Gastrocnemius medialis (tissue), 4 donors: ENCODE measurements at regions not wholly inside any gene's neighbourhood (a gene's known extent, or its start where the extent isn't known, plus 50 kb on each side); places are given as distances from the start of the nearest gene placed in this dataset.

Experiments used
- ATAC-seq, 2 donors: fragments of 150-250 bp; one replicate each; pipeline ENCODE4 v1.9.1; 2016
- DNase-seq, 2 donors: peaks; one replicate each; pipeline ENCODE4 v3.0.0-alpha.2; 2019
- H3K27ac ChIP-seq, 4 donors: fragments of 200-600 bp; sonication (generic); 1 replicate in 1 of 4; 2 replicates in 3 of 4; pipeline ENCODE4 v1.5.1; 2016 to 2018; ENCODE audit warnings: mild to moderate bottlenecking in 2 of 4, moderate library complexity in 1 of 4
- H3K27me3 ChIP-seq, 3 donors: fragments of 200-600 bp; sonication (generic) in 2 of 3; 1 replicate in 1 of 3; 2 replicates in 2 of 3; pipeline versions ENCODE4 v1.5.1 to v1.6.0; 2016 to 2019; ENCODE audit warnings: mild to moderate bottlenecking in 1 of 3, moderate library complexity in 1 of 3
- H3K36me3 ChIP-seq, 2 donors: fragments of 200-600 bp; sonication (generic) in 1 of 2; one replicate each; pipeline ENCODE4 v1.5.1; 2017 to 2018
- H3K4me1 ChIP-seq, 2 donors: fragments of 200-600 bp; sonication (generic) in 1 of 2; one replicate each; pipeline ENCODE4 v1.5.1; 2016 to 2017; ENCODE audit warnings: mild to moderate bottlenecking in 2 of 2
- H3K4me3 ChIP-seq, 4 donors: fragments of 200-600 bp; sonication (generic) in 3 of 4; 1 replicate in 1 of 4; 2 replicates in 3 of 4; pipeline ENCODE4 v1.5.1; 2016 to 2019; ENCODE audit warnings: mild to moderate bottlenecking in 2 of 4
- H3K9me3 ChIP-seq, 3 donors: fragments of 200-600 bp; sonication (generic) in 2 of 3; 1 replicate in 1 of 3; 2 replicates in 2 of 3; pipeline ENCODE4 v1.5.1; 2016 to 2019
- CTCF ChIP-seq, 5 experiments: fragments of 450-650 bp in 3 of 5; fragments of 200-600 bp in 2 of 5; sonication (generic) in 2 of 5; IDR thresholded peaks in 4 of 5; conservative IDR thresholded peaks in 1 of 5; 1 replicate in 4 of 5; 2 replicates in 1 of 5; pipeline ENCODE4 v1.5.1; 2016 to 2019; ENCODE audit warnings: antibody characterized with exemption in 5 of 5, mild to moderate bottlenecking in 3 of 5, moderate library complexity in 3 of 5
- POLR2A ChIP-seq, 2 donors: fragments of 450-650 bp; IDR thresholded peaks; one replicate each; pipeline ENCODE4 v1.6.1; 2017; ENCODE audit warnings: antibody characterized with exemption in 2 of 2, mild to moderate bottlenecking in 2 of 2, moderate library complexity in 2 of 2
- in situ Hi-C, 4 donors: fragments of 200-750 bp; cut with MboI; loops; one replicate each; pipeline versions ENCODE4 v1.15.0 to v1.8.0; 2017; ENCODE audit warnings: low sequenced_read_pairs in 4 of 4
- intact Hi-C: fragments of 100-400 bp; cut with DNase I; formaldehyde crosslinking; loops from one replicate; pipeline ENCODE4 v1.15.1; 2023; ENCODE audit warnings: low total_unique reads

- in situ Hi-C loops: no loop called here
- intact Hi-C loops: no loop called here
- DNase-seq: no peak
- Histone ChIP-seq H3K27ac (no peak overlapping the region), H3K4me1 (no peaks in the 10 kb centered on the region), H3K9me3 (no peaks in the 10 kb centered on the region), H3K27me3 (no peaks in the 10 kb centered on the region), H3K4me3 (no peak overlapping the region), H3K36me3 (no peaks in the 10 kb centered on the region)
- TF ChIP-seq CTCF (IDR thresholded peaks at IDR 0.05 in 4 of 5, conservative IDR thresholded peaks at IDR 0.05 in 1 of 5): no peak
- no peak for TF ChIP-seq POLR2A (IDR thresholded peaks at IDR 0.05)
- no peak for ATAC-seq
Observed at GRCh38 chr13:53460796-53461195, 432.2 kb downstream of the OLFM4 start.

- no peak for ATAC-seq
- Histone ChIP-seq H3K27ac (no peak overlapping the region), H3K9me3 (no peaks in the 10 kb centered on the region), H3K36me3 (no peaks in the 10 kb centered on the region), H3K4me1 (no peaks in the 10 kb centered on the region), H3K4me3 (no peak overlapping the region), H3K27me3 (no peaks in the 10 kb centered on the region)
- no peak for DNase-seq
- in situ Hi-C loops: no loop called here
- TF ChIP-seq POLR2A (IDR thresholded peaks at IDR 0.05) (no peak), CTCF (IDR thresholded peaks at IDR 0.05 in 4 of 5, conservative IDR thresholded peaks at IDR 0.05 in 1 of 5) (no peak)
- intact Hi-C loops: no loop called here
Observed at GRCh38 chr13:53463106-53463505, 434.5 kb downstream of the OLFM4 start.

- no peak overlapping the region for H3K4me3 ChIP-seq
- no peak overlapping the region for H3K27ac ChIP-seq
- in situ Hi-C loops: no loop called here
- H3K4me1 ChIP-seq: no peaks in the 10 kb centered on the region
- intact Hi-C loops: no loop called here
- TF ChIP-seq CTCF (IDR thresholded peaks at IDR 0.05 in 4 of 5, conservative IDR thresholded peaks at IDR 0.05 in 1 of 5): no peak
- no peak for TF ChIP-seq POLR2A (IDR thresholded peaks at IDR 0.05)
- no peaks in the 10 kb centered on the region for H3K36me3 ChIP-seq
- no peaks in the 10 kb centered on the region for H3K27me3 ChIP-seq
- H3K9me3 ChIP-seq: no peaks in the 10 kb centered on the region
- no peak for DNase-seq
- no peak for ATAC-seq
Observed at GRCh38 chr13:53466576-53466975, 438.0 kb downstream of the OLFM4 start.

GRCh38 chr13:53473397-53473796 lies 444.8 kb downstream of the OLFM4 start:
- ATAC-seq (no peak), DNase-seq (no peak)
- Histone ChIP-seq H3K4me3 (no peak overlapping the region), H3K27ac (no peak overlapping the region), H3K4me1 (no peaks in the 10 kb centered on the region), H3K27me3 (no peaks in the 10 kb centered on the region), H3K36me3 (no peaks in the 10 kb centered on the region), H3K9me3 (no peaks in the 10 kb centered on the region)
- in situ Hi-C loops (no loop called here), intact Hi-C loops (no loop called here)
- no peak for TF ChIP-seq POLR2A (IDR thresholded peaks at IDR 0.05)
- TF ChIP-seq CTCF (IDR thresholded peaks at IDR 0.05 in 4 of 5, conservative IDR thresholded peaks at IDR 0.05 in 1 of 5): no peak

GRCh38 chr13:53474878-53475277 lies 446.3 kb downstream of the OLFM4 start:
- intact Hi-C loops: no loop called here

More at GRCh38 chr13:53474878-53475277, 446.3 kb downstream of the OLFM4 start:
- no peak for ATAC-seq
- Histone ChIP-seq H3K27me3 (no peaks in the 10 kb centered on the region), H3K9me3 (no peaks in the 10 kb centered on the region), H3K36me3 (no peaks in the 10 kb centered on the region), H3K4me1 (no peaks in the 10 kb centered on the region), H3K27ac (no peak overlapping the region), H3K4me3 (no peak overlapping the region)
- TF ChIP-seq CTCF (IDR thresholded peaks at IDR 0.05 in 4 of 5, conservative IDR thresholded peaks at IDR 0.05 in 1 of 5): no peak
- no peak for TF ChIP-seq POLR2A (IDR thresholded peaks at IDR 0.05)
- in situ Hi-C loops: no loop called here
- DNase-seq: no peak
